ENCODE measurements at regions not wholly inside any gene's neighbourhood (a gene's known extent, or its start where the extent isn't known, plus 50 kb on each side); places are given as distances from the start of the nearest gene placed in this dataset.

DNA sequence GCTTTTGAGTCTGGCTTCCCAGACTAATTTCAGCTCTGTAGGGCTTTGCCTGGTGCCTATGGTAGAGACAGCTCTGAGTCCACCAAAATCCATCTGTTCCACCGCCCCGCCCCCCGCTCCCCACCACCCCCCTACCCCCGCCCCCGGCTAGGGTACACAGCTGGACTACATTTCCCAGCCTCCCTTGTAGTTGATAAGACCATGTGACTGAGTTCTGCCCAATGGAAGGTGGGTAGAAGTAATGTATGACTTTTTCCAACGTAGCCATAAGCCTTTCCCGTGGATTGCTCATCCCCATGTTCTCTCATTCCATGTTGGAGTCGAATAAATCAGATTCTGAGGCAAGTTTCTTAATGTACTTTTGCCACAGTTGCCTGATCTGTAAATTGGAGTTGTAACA lies 786.7 kb upstream of the EEF2KMT start:
- no peak for DNase-seq (ENCODE audit: low spot score)
- TF ChIP-seq, protein P1, sequence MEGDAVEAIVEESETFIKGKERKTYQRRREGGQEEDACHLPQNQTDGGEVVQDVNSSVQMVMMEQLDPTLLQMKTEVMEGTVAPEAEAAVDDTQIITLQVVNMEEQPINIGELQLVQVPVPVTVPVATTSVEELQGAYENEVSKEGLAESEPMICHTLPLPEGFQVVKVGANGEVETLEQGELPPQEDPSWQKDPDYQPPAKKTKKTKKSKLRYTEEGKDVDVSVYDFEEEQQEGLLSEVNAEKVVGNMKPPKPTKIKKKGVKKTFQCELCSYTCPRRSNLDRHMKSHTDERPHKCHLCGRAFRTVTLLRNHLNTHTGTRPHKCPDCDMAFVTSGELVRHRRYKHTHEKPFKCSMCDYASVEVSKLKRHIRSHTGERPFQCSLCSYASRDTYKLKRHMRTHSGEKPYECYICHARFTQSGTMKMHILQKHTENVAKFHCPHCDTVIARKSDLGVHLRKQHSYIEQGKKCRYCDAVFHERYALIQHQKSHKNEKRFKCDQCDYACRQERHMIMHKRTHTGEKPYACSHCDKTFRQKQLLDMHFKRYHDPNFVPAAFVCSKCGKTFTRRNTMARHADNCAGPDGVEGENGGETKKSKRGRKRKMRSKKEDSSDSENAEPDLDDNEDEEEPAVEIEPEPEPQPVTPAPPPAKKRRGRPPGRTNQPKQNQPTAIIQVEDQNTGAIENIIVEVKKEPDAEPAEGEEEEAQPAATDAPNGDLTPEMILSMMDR (IDR thresholded peaks at IDR 0.05; ENCODE audit: extremely low read depth, missing control alignments) = no peak

DNA sequence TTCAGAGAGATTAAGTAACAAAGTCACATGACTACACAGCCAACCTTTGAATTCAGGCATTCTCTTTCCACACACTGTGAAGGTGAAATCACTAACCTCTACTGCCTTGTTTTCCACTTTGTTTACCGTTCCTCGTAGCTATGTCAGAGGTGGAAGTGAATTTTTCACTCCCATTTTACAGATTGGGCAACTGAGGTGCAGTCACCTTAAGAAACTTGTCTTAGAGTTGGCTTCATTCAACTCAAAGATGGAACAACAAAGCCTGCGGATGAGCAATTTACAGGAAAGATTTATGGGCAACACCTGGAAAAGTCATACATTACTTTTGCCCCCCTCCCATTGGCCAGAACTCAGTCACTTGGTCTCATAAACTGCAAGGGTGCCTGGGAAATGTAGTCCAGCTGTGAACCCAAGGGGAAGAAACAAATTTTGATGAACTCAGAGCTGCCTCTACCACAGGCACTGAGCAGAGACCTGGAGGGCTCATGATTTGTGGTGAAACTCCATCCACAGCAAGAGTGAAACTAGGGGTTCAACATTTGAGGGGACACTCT lies 784.6 kb upstream of the EEF2KMT start:
- DNase-seq (ENCODE audit: low spot score) = no peak
- TF ChIP-seq, protein P1 (IDR thresholded peaks at IDR 0.05; ENCODE audit: extremely low read depth, missing control alignments) = no peak

DNA sequence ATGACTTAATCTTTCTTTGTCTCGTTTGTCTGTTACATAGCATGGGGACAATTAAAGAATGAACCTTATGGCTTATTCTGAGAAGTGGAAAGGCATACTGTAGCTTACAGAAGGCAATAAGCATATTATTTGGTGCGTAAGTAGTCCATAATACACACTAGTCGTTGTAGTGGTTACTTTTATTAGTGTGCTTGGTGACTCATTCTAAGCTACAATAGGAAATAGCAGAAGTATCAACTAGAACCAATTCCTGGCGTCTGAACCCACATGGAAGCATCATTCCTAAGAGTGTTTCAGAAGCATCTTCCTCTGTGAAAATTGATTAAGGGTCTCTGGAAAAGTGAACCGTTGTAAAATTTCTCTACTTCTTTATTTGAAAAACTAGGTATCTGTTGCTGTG lies 777.8 kb upstream of the EEF2KMT start:
- no peak for DNase-seq (ENCODE audit: low spot score)
- TF ChIP-seq, protein P1 (IDR thresholded peaks at IDR 0.05; ENCODE audit: extremely low read depth, missing control alignments) = no peak

DNA sequence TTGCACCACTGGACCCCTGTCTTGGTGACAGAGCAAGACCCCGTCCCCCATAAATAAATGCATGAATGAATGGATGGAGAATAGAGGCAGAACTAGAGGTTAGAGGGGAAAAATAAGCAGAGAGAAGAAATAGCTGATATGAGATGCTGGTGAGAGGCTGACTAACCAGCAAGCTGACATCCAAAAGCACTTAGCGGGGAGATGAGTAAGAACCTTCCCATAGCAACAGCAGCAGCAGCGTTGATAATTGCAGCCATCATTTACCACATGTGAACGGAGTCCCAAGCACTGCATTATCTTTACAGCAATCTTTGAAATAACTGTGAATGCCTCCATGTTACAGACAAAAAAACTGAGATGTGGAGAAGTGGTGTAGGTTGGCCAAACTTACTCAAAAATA lies 777.3 kb upstream of the EEF2KMT start:
- no peak for DNase-seq (ENCODE audit: low spot score)
- TF ChIP-seq, protein P1 (IDR thresholded peaks at IDR 0.05; ENCODE audit: extremely low read depth, missing control alignments) = no peak

DNA sequence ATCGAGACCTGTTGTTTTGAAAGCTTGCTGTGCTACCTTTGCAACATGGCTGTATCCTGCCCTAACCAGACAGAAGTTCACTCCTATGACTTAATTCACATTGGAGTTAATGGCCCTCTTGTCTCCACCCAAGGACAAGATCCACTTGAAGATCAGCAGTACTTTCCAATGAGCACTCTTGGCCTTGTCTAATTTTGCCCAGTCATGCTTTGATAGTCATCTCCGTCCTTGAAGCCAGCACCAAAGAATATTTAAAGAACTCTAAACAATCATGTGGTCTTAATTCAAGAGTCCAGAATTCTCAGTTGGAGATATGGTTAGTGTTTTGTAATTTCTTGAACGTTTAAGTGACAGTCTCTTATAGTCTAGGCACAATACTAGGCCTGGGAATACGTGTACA lies 775.6 kb upstream of the EEF2KMT start:
- TF ChIP-seq, protein P1 (IDR thresholded peaks at IDR 0.05; ENCODE audit: extremely low read depth, missing control alignments) = no peak

DNA sequence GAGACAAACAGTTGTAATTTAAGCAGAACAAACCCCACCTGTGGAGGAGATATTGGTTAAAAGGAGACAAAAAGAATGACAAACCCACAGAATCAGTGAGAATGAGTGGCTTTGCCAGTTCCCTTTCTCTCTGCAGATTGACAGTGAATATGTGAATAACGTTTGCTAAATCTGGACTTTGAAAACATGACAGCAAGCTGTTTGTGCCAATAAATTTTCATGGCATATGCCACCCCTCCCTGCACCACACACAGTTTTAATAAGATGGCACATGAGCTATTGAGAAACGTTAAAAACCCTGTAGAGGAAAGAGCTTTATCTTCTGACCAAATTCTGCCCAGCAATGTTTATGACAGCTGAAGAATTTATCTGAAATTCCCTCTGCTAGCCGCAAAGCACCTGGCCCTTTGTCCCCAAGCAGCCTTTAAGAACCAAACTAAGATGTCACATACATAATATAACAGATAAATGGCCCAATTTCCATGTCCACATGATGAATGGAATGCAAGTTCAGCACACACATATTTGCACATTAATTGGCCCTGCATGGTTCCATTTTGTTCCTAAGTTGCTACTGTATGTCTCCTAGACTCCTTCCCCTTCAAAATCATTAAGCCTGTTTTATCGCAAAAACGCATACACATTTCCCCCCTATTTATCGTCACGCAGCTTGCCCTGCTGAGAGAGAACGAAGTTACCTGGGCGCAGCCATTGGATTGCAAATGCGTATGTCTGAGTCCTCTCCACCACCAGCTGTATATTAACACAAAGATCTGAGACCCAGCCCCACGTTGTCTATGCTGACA lies 773.5 kb upstream of the EEF2KMT start:
- TF ChIP-seq, protein P1 (IDR thresholded peaks at IDR 0.05; ENCODE audit: extremely low read depth, missing control alignments) = no peak
- DNase-seq (ENCODE audit: low spot score) = no peak

More for the DNA sequence above, 775.6 kb upstream of the EEF2KMT start:
- no peak for DNase-seq (ENCODE audit: low spot score)

DNA sequence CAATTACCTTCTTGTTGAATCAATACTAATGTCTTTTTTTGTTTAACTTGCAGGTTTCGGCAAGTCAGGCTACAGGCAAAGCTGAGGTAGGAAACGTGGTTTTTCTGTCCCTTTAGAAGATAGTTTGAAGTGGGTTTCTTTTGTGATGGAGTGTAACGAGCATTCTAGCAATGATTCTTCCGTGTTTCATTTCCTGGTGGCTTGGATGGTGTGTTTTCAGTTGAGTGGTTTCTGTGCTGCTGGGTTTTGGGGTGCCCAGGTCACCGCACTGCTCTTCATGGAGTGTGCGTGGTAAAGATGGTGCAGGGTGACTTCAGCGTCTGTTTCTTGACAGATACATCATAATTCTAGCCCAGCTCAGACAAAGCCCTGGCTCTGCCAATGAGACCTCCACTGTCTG lies 769.7 kb upstream of the EEF2KMT start:
- DNase-seq (ENCODE audit: low spot score) = no peak
- TF ChIP-seq, protein P1 (IDR thresholded peaks at IDR 0.05; ENCODE audit: extremely low read depth, missing control alignments) = no peak

All from GM20000 (cell line).